SJCRH30 (cell line): ENCODE measurements at regions not wholly inside any gene's neighbourhood (a gene's known extent, or its start where the extent isn't known, plus 50 kb on each side); places are given as distances from the start of the nearest gene placed in this dataset.

Source experiments
- DNase-seq, 2 experiments: peaks; one replicate each; pipeline ENCODE4 v3.0.0-alpha.2; 2015 to 2020
- H3K27ac ChIP-seq: fragments of 250-450 bp; sonication (Bioruptor Pico); 2 replicates; pipeline ENCODE4 v1.5.1; 2020; ENCODE audit warnings: mild to moderate bottlenecking, moderate library complexity
- H3K27me3 ChIP-seq: fragments of 250-450 bp; sonication (Bioruptor Pico); 2 replicates; pipeline ENCODE4 v1.5.1; 2020; ENCODE audit warnings: mild to moderate bottlenecking, moderate library complexity
- H3K36me3 ChIP-seq: fragments of 250-450 bp; sonication (Bioruptor Pico); 2 replicates; pipeline ENCODE4 v1.5.1; 2020; ENCODE audit warnings: mild to moderate bottlenecking, moderate library complexity
- H3K4me1 ChIP-seq: fragments of 250-450 bp; sonication (Bioruptor Pico); 2 replicates; pipeline ENCODE4 v1.5.1; 2020; ENCODE audit warnings: mild to moderate bottlenecking, moderate library complexity
- H3K4me3 ChIP-seq: fragments of 250-450 bp; sonication (Bioruptor Pico); 2 replicates; pipeline ENCODE4 v1.5.1; 2020; ENCODE audit warnings: mild to moderate bottlenecking, moderate library complexity
- H3K9me3 ChIP-seq: fragments of 250-450 bp; sonication (Bioruptor Pico); replicated peaks from 2 replicates; pipeline ENCODE4 v1.5.1; 2020; ENCODE audit warnings: mild to moderate bottlenecking, moderate library complexity

- Histone ChIP-seq H3K4me1 (peaks cover 6% of the 10 kb centered on the region; the same call in 1 of the 2 replicates), H3K9me3 (no peaks in the 10 kb centered on the region), H3K36me3 (no peaks in the 10 kb centered on the region), H3K27ac (no peak overlapping the region), H3K27me3 (no peaks in the 10 kb centered on the region), H3K4me3 (no peak overlapping the region)
- DNase-seq: no peak
Measured at GRCh38 chr3:34779092-34779491, 860.2 kb upstream of the ARPP21 start.

- no peaks in the 10 kb centered on the region for H3K9me3 ChIP-seq
- H3K4me3 ChIP-seq: no peak overlapping the region
- no peak overlapping the region for H3K27ac ChIP-seq
- peaks cover 6% of the 10 kb centered on the region; the same call in 1 of the 2 replicates for H3K4me1 ChIP-seq
- DNase-seq: no peak
- H3K27me3 ChIP-seq: no peaks in the 10 kb centered on the region
- no peaks in the 10 kb centered on the region for H3K36me3 ChIP-seq
Measured at GRCh38 chr3:34780294-34780693, 859.0 kb upstream of the ARPP21 start.

- DNase-seq: no peak
- peaks cover 6% of the 10 kb centered on the region; the same call in 1 of the 2 replicates for H3K4me1 ChIP-seq
- H3K9me3 ChIP-seq: no peaks in the 10 kb centered on the region
- no peak overlapping the region for H3K4me3 ChIP-seq
- H3K27ac ChIP-seq: no peak overlapping the region
- H3K27me3 ChIP-seq: no peaks in the 10 kb centered on the region
- no peaks in the 10 kb centered on the region for H3K36me3 ChIP-seq
Measured at GRCh38 chr3:34780973-34781372, 858.4 kb upstream of the ARPP21 start.

GRCh38 chr3:34782871-34783270 is 856.5 kb upstream of the ARPP21 start:
- H3K27ac ChIP-seq: no peak overlapping the region
- no peaks in the 10 kb centered on the region for H3K9me3 ChIP-seq
- H3K36me3 ChIP-seq: no peaks in the 10 kb centered on the region
- peaks cover 6% of the 10 kb centered on the region; the same call in 1 of the 2 replicates for H3K4me1 ChIP-seq
- peak in 1 of 2 experiments; percentile 32 for DNase-seq
- no peak overlapping the region for H3K4me3 ChIP-seq
- no peaks in the 10 kb centered on the region for H3K27me3 ChIP-seq

- no peak overlapping the region for H3K27ac ChIP-seq
- no peak overlapping the region for H3K4me3 ChIP-seq
- no peaks in the 10 kb centered on the region for H3K27me3 ChIP-seq
- DNase-seq: no peak
- H3K36me3 ChIP-seq: no peaks in the 10 kb centered on the region
- H3K4me1 ChIP-seq: peaks cover 6% of the 10 kb centered on the region; the same call in 1 of the 2 replicates
- H3K9me3 ChIP-seq: no peaks in the 10 kb centered on the region
Measured at GRCh38 chr3:34783876-34784275, 855.4 kb upstream of the ARPP21 start.

GRCh38 chr3:34793057-34793456 is 846.3 kb upstream of the ARPP21 start:
- Histone ChIP-seq H3K27me3 (no peaks in the 10 kb centered on the region), H3K4me3 (no peak overlapping the region), H3K27ac (no peak overlapping the region), H3K36me3 (no peaks in the 10 kb centered on the region), H3K9me3 (no peaks in the 10 kb centered on the region), H3K4me1 (no peaks in the 10 kb centered on the region)
- no peak for DNase-seq

- H3K4me1 ChIP-seq: no peaks in the 10 kb centered on the region
- H3K9me3 ChIP-seq: no peaks in the 10 kb centered on the region
- H3K36me3 ChIP-seq: no peaks in the 10 kb centered on the region
- no peak overlapping the region for H3K27ac ChIP-seq
- no peaks in the 10 kb centered on the region for H3K27me3 ChIP-seq
- H3K4me3 ChIP-seq: no peak overlapping the region
- no peak for DNase-seq
Measured at GRCh38 chr3:34807611-34808010, 831.7 kb upstream of the ARPP21 start.

GRCh38 chr3:34808287-34808686 is 831.0 kb upstream of the ARPP21 start:
- Histone ChIP-seq H3K27me3 (no peaks in the 10 kb centered on the region), H3K9me3 (no peaks in the 10 kb centered on the region), H3K4me3 (no peak overlapping the region), H3K4me1 (no peaks in the 10 kb centered on the region), H3K36me3 (no peaks in the 10 kb centered on the region), H3K27ac (no peak overlapping the region)
- DNase-seq: no peak

- Histone ChIP-seq H3K27me3 (no peaks in the 10 kb centered on the region), H3K9me3 (no peaks in the 10 kb centered on the region), H3K27ac (no peak overlapping the region), H3K4me3 (no peak overlapping the region), H3K4me1 (no peaks in the 10 kb centered on the region), H3K36me3 (no peaks in the 10 kb centered on the region)
- no peak for DNase-seq
Measured at GRCh38 chr3:34828847-34829246, 810.5 kb upstream of the ARPP21 start.

GRCh38 chr3:34832865-34833508 is 806.3 kb upstream of the ARPP21 start:
- no peak for DNase-seq
- no peaks in the 10 kb centered on the region for H3K27me3 ChIP-seq
- H3K4me3 ChIP-seq: no peak overlapping the region
- no peaks in the 10 kb centered on the region for H3K4me1 ChIP-seq
- no peak overlapping the region for H3K27ac ChIP-seq
- H3K9me3 ChIP-seq: no peaks in the 10 kb centered on the region
- H3K36me3 ChIP-seq: no peaks in the 10 kb centered on the region

GRCh38 chr3:34837848-34838741 is 801.2 kb upstream of the ARPP21 start:
- Histone ChIP-seq H3K27me3 (no peaks in the 10 kb centered on the region), H3K36me3 (no peaks in the 10 kb centered on the region), H3K9me3 (no peaks in the 10 kb centered on the region), H3K4me1 (peaks cover 6% of the 10 kb centered on the region; the same call in 1 of the 2 replicates), H3K27ac (no peak overlapping the region), H3K4me3 (no peak overlapping the region)
- no peak for DNase-seq

- Histone ChIP-seq H3K36me3 (no peaks in the 10 kb centered on the region), H3K27me3 (no peaks in the 10 kb centered on the region), H3K27ac (peak overlapping the region; percentile 96), H3K4me1 (peaks cover 33% of the 10 kb centered on the region), H3K9me3 (no peaks in the 10 kb centered on the region), H3K4me3 (no peak overlapping the region)
- peak; percentile 56 to 72 for DNase-seq
Measured at GRCh38 chr3:34842706-34843480, 796.4 kb upstream of the ARPP21 start.

GRCh38 chr3:34844323-34844620 is 795.1 kb upstream of the ARPP21 start:
- Histone ChIP-seq H3K27me3 (no peaks in the 10 kb centered on the region), H3K9me3 (no peaks in the 10 kb centered on the region), H3K4me3 (no peak overlapping the region; the same call in 1 of the 2 replicates), H3K4me1 (peaks cover 33% of the 10 kb centered on the region), H3K27ac (peak overlapping the region; percentile 96), H3K36me3 (no peaks in the 10 kb centered on the region)
- DNase-seq: peak in 1 of 2 experiments; percentile 18

- Histone ChIP-seq H3K27ac (no peak overlapping the region), H3K9me3 (no peaks in the 10 kb centered on the region), H3K4me1 (peaks cover 4% of the 10 kb centered on the region; the same call in 1 of the 2 replicates), H3K4me3 (no peak overlapping the region), H3K27me3 (no peaks in the 10 kb centered on the region), H3K36me3 (no peaks in the 10 kb centered on the region)
- no peak for DNase-seq
Measured at GRCh38 chr3:34851137-34851536, 788.2 kb upstream of the ARPP21 start.
